Left ventricle myocardium inferior (tissue), 1 donor: ENCODE measurements at regions not wholly inside any gene's neighbourhood (a gene's known extent, or its start where the extent isn't known, plus 50 kb on each side); places are given as distances from the start of the nearest gene placed in this dataset.

Source experiments
- DNase-seq: peaks from one replicate; pipeline ENCODE4 v3.0.0-alpha.2; 2020
- H3K27ac ChIP-seq: fragments of 200-600 bp; replicated peaks from 2 replicates; pipeline ENCODE4 v1.8.0; 2021
- H3K27me3 ChIP-seq: fragments of 200-600 bp; 2 replicates; pipeline ENCODE4 v1.8.0; 2021; ENCODE audit warnings: low read depth
- H3K36me3 ChIP-seq: fragments of 200-600 bp; 2 replicates; pipeline ENCODE4 v1.8.0; 2021
- H3K4me1 ChIP-seq: fragments of 200-600 bp; 2 replicates; pipeline ENCODE4 v1.8.0; 2021
- H3K4me3 ChIP-seq: fragments of 200-600 bp; 2 replicates; pipeline ENCODE4 v1.8.0; 2021; ENCODE audit warnings: mild to moderate bottlenecking, moderate library complexity
- H3K9me3 ChIP-seq: fragments of 200-600 bp; replicated peaks from 2 replicates; pipeline ENCODE4 v1.8.0; 2021
- CTCF ChIP-seq: fragments of 200-600 bp; IDR thresholded peaks from 2 replicates; pipeline ENCODE4 v1.8.0; 2021; ENCODE audit warnings: antibody characterized with exemption, mild to moderate bottlenecking, borderline replicate concordance
- intact Hi-C: fragments of 100-400 bp; cut with micrococcal nuclease; formaldehyde crosslinking; loops from one replicate; pipeline ENCODE4 v1.11.0; 2022
- donor health status: DM: no; HTN: yes; CAD: no; lungs with severe emphysema.

DNA sequence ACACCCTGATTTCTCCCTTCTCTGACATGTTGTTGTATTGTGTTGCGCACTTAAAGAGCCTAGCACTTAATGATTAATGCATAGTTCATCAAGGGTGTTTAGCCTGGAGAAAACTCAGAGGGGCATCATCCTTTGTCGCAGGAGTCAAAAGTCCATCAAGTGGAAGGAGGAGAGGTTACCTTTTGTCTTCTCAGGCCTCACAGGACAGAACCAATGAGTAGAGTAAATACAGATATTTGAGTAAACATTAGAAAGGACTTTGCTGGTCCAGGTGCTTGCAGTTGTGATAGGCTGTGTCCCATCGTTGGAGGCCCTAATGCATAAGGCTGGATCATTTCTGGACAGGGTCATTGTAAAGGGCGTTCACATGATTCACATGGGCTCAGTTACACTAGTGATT, 430.9 kb downstream of the PCNX1 start:
- Histone ChIP-seq H3K9me3 (no peaks in the 10 kb centered on the region), H3K27me3 (no peaks in the 10 kb centered on the region), H3K4me1 (no peaks in the 10 kb centered on the region), H3K4me3 (no peak overlapping the region), H3K36me3 (no peaks in the 10 kb centered on the region), H3K27ac (no peak overlapping the region)
- no peak for DNase-seq
- intact Hi-C loops: no loop called here
- no peak for TF ChIP-seq CTCF

DNA sequence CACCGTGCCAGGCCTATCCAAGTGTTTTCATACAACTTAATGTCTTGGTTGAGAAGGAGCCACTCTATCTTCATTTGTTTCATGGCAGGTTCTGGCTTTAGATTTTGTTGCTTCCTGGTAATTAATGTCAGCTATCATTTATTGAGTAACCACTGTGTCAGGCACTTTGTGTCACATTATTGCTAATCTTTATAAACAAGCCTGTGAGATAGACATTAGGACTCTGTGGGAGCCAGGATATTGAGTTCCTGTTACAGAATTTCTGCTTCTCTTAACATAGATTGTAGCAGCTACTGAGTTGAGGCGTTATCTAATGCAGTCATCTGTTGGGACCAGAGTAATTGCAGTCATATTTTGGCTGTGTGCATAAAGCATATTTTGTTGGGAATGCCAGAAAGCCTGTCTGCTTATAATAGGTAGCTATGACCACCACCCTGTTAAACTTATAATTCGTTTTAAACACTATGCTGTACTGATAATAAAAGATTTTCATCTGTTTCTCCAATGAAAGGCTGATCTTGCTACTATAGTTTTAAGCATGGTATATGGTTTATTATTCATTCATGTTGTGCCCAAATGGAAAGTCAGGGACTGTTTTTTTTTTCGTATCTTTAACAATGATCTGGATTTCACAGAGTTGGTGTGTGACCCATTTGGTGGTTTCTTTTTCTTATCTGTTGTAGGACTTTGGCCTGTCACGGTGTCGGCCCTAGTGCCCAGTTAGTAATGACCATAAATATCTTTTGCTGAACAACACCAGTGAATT, 432.6 kb downstream of the PCNX1 start:
- Histone ChIP-seq H3K4me1 (no peaks in the 10 kb centered on the region), H3K36me3 (no peaks in the 10 kb centered on the region), H3K4me3 (no peak overlapping the region), H3K27ac (no peak overlapping the region), H3K9me3 (no peaks in the 10 kb centered on the region), H3K27me3 (no peaks in the 10 kb centered on the region)
- no peak for TF ChIP-seq CTCF
- DNase-seq: no peak
- intact Hi-C loops: no loop called here

DNA sequence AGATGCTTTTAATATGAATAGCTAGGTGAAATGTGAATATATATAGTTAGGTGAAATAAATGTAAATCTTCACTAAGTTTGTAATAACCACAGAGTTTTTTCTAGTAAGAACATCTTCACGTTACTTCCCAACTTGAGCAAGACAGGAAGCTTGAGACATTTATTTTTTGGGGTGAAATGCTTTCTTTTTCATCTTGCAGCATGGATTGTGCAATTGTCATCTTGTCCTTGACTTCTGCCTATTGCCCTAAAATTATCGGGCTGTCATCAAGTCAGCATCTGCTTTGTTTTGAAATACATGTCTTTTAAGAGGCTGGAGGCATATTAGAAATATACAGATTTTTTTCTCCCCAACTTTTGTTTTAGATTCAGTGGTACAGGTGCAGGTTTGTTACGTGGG, 433.9 kb downstream of the PCNX1 start:
- no peak for TF ChIP-seq CTCF
- intact Hi-C loops: no loop called here
- no peak overlapping the region for H3K4me3 ChIP-seq

GRCh38 chr14:71343724-71344123, 436.5 kb downstream of the PCNX1 start:
- H3K27me3 ChIP-seq: no peaks in the 10 kb centered on the region
- no peak for TF ChIP-seq CTCF
- no peaks in the 10 kb centered on the region for H3K9me3 ChIP-seq
- H3K4me3 ChIP-seq: no peak overlapping the region
- no peak for DNase-seq
- no peaks in the 10 kb centered on the region for H3K36me3 ChIP-seq
- intact Hi-C loops: no loop called here
- H3K4me1 ChIP-seq: no peaks in the 10 kb centered on the region
- H3K27ac ChIP-seq: no peak overlapping the region

More for the DNA sequence above, 433.9 kb downstream of the PCNX1 start:
- Histone ChIP-seq H3K27me3 (no peaks in the 10 kb centered on the region), H3K9me3 (no peaks in the 10 kb centered on the region), H3K4me1 (no peaks in the 10 kb centered on the region), H3K27ac (no peak overlapping the region), H3K36me3 (no peaks in the 10 kb centered on the region)
- no peak for DNase-seq

DNA sequence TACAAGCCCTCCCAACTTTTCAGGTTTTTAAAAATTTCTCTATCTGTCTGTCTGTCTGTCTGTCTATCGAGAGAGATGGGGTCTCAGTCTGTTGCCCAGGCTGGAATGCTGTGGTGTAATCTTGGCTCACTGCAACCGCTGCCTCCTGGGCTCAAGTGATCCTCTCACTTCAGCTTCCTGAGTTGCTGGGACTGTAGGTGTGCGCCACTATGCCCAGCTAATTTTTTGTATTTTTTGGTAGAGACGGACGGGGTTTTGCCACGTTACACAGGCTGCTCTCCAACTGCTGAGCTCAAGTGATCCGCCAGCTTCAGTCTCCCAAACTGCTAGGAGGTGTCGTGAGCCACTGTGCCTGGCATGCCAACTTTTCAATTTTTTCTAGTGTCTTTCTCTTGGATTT, 437.2 kb downstream of the PCNX1 start:
- Histone ChIP-seq H3K4me3 (no peak overlapping the region), H3K9me3 (no peaks in the 10 kb centered on the region), H3K27me3 (no peaks in the 10 kb centered on the region), H3K36me3 (no peaks in the 10 kb centered on the region), H3K4me1 (no peaks in the 10 kb centered on the region), H3K27ac (no peak overlapping the region)
- no peak for DNase-seq
- no peak for TF ChIP-seq CTCF
- intact Hi-C loops: no loop called here
